Osteoblast (primary cell): ENCODE measurements at regions not wholly inside any gene's neighbourhood (a gene's known extent, or its start where the extent isn't known, plus 50 kb on each side); places are given as distances from the start of the nearest gene placed in this dataset.
"Not testable (repeated sequence)": the region's sequence is repeated elsewhere in the genome, so short reads cannot be mapped to it uniquely, and the experiment has no call there.

Source experiments
- DNase-seq: peaks from one replicate; pipeline ENCODE4 v3.0.0; 2011; ENCODE audit warnings: low spot score, mixed read lengths; ENCODE audit not compliant: insufficient read length; ENCODE audit errors: missing footprints
- H2AFZ ChIP-seq: 2 replicates; pipeline ENCODE4 v1.6.0; 2011; ENCODE audit warnings: mild to moderate bottlenecking, low read length
- H3K27ac ChIP-seq: 2 replicates; pipeline ENCODE4 v1.5.1; 2011; ENCODE audit warnings: mild to moderate bottlenecking, low read depth, low read length, moderate library complexity
- H3K27me3 ChIP-seq: 2 replicates; pipeline ENCODE4 v1.6.0; 2012; ENCODE audit warnings: mild to moderate bottlenecking, control low read depth, inconsistent platforms, low read length, moderate library complexity; ENCODE audit not compliant: insufficient read depth
- H3K36me3 ChIP-seq: 2 replicates; pipeline ENCODE4 v1.5.1; 2011; ENCODE audit warnings: mild to moderate bottlenecking, low read length, control low read depth, moderate library complexity; ENCODE audit not compliant: insufficient read depth
- H3K4me1 ChIP-seq: 2 replicates; pipeline ENCODE4 v1.5.1; 2011; ENCODE audit warnings: mild to moderate bottlenecking, low read length, control low read depth, moderate library complexity; ENCODE audit not compliant: insufficient read depth
- H3K4me2 ChIP-seq: 2 replicates; pipeline ENCODE4 v1.6.0; 2011; ENCODE audit warnings: mild to moderate bottlenecking, low read length; ENCODE audit not compliant: insufficient read depth
- H3K4me3 ChIP-seq: fragments of 200-600 bp; sonication (generic); 3 replicates; pipeline ENCODE4 v1.5.1; 2012; ENCODE audit warnings: mild to moderate bottlenecking, low read length, inconsistent platforms; ENCODE audit not compliant: insufficient read depth
- H3K79me2 ChIP-seq: 2 replicates; pipeline ENCODE4 v1.6.0; 2012; ENCODE audit warnings: mild to moderate bottlenecking, low read length, control low read depth, inconsistent platforms; ENCODE audit not compliant: insufficient read depth
- H3K9me3 ChIP-seq: 2 replicates; pipeline ENCODE4 v1.5.1; 2011; ENCODE audit warnings: low read depth, low read length, control low read depth
- H4K20me1 ChIP-seq: 2 replicates; pipeline ENCODE4 v1.6.0; 2012; ENCODE audit warnings: mild to moderate bottlenecking, low read length, control low read depth; ENCODE audit not compliant: insufficient read depth

DNA sequence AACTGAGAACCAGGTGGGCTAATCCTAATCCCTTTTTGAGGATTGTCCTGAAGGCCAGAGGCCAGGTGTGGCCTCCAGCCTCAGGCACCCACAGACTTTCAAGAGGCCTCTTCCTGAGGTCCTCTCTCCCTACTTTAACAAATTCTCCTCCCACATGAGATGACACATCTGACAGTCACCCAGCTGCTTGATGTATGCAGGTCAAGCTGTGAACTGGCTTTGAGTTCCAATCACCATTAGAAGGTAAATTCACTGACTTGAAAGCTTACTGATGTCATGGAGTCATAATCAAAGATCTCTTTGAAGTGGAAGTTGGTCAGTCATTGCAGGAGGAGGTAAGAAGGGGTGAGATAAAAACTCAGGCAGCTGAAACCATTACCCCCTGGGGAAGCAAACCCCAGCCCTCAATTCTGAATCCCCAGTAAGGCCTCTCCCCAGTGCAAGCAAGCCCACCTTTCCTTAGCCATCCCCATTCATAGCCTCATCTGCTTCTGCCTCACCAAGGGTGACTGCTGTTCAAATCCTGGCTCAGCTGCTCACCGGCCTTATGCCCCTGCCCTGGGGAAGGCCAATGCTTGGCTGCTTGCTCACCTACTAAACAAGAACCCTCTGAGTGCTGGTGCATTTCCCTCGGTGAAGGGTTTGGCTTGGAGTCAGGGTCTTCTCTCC is 196.3 kb downstream of the BCL2L11 start:
- not testable (repeated sequence) for H3K4me2 ChIP-seq, DNase-seq, H3K79me2 ChIP-seq, H3K4me1 ChIP-seq, H2AFZ ChIP-seq, H3K27me3 ChIP-seq, H4K20me1 ChIP-seq, H3K36me3 ChIP-seq, H3K27ac ChIP-seq, H3K4me3 ChIP-seq, H3K9me3 ChIP-seq

DNA sequence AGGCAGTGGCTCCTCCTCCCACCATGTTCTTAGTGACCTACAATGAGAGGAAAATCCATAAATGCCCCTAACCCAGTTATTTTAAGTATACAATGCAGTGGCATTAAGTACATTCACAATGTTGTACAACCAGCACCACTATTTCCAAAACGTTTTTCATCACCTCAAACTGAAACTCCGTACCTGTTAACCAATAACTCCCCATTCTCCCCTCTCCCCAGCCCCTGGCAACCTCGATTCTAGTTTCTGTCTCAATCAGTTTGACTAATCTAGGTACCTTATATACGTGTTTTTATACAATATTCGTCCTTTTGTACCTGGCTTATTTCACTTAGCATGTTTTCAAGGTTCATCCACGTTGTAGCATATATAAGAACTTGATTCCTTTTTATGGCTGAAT is 198.8 kb downstream of the BCL2L11 start:
- H3K4me3 ChIP-seq, H3K4me1 ChIP-seq, H3K36me3 ChIP-seq, H3K9me3 ChIP-seq, H4K20me1 ChIP-seq, H3K4me2 ChIP-seq, DNase-seq, H2AFZ ChIP-seq, H3K27ac ChIP-seq, H3K79me2 ChIP-seq, H3K27me3 ChIP-seq: not testable (repeated sequence)

DNA sequence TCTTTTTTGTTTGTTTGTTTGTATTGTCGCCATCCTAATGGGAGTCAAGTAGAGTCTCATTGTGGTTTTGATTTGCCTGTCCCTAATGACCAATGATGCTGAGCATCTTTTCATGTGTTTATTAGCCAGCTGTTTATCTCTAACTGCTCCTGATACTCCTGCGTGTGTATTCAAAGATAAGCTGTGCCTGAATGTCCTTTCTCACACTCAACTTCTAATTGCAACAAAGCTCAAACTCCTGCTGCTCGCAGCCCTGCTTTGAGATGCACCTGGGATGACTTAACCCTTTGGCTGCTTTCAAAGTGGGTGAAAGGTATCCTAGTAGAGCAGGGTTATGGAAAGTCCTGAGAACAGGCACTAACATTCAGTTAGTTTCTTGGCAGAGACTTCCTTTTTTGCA is 199.6 kb downstream of the BCL2L11 start:
- DNase-seq, H3K9me3 ChIP-seq, H2AFZ ChIP-seq, H3K36me3 ChIP-seq, H3K27ac ChIP-seq, H4K20me1 ChIP-seq, H3K4me1 ChIP-seq, H3K4me2 ChIP-seq, H3K4me3 ChIP-seq, H3K79me2 ChIP-seq, H3K27me3 ChIP-seq: not testable (repeated sequence)

DNA sequence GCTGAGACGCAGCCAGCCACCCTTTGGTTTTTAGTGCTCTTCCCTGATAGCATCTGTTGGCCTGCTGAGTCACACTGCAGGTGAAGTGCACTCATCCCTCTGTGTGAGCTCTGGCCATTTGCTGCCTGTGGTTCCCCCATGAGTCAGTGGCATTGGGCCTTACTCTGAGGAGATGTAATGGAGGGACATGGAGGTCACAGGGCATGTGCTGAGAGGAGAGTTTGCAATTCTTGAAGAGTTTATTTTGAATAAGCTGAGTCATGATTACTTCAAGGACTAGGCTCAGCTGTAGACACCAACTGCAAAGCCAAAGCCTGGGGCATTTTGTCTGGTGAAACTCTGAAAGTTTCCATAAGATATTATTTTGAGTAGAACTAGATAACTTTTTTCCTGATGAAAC is 200.3 kb downstream of the BCL2L11 start:
- H3K27ac ChIP-seq, H3K9me3 ChIP-seq, H3K4me3 ChIP-seq, H4K20me1 ChIP-seq, DNase-seq, H3K36me3 ChIP-seq, H3K79me2 ChIP-seq, H2AFZ ChIP-seq, H3K4me2 ChIP-seq, H3K4me1 ChIP-seq, H3K27me3 ChIP-seq: not testable (repeated sequence)

DNA sequence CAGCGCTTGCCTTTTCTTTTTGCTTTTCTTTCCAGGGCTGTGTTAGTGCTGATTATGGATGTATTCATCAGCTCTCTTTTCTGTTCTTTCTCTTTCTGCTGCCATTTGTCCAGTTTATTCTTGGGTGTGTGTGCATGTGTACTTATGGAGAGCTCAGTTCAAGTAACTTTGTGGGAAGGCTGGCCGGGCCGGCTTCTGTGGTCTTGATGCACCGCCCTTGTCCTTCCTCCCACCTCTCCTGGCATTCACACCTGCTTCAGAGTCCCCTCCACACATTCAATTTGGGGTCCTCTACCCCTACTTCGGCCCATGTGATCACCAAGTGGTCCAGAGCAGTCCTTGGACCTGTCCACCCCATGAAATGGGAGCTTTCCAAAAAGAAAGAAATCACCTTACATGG is 202.7 kb downstream of the BCL2L11 start:
- not testable (repeated sequence) for H3K36me3 ChIP-seq, H4K20me1 ChIP-seq, H3K27ac ChIP-seq, H2AFZ ChIP-seq, H3K4me1 ChIP-seq, H3K4me2 ChIP-seq, H3K27me3 ChIP-seq, DNase-seq, H3K4me3 ChIP-seq, H3K9me3 ChIP-seq, H3K79me2 ChIP-seq

DNA sequence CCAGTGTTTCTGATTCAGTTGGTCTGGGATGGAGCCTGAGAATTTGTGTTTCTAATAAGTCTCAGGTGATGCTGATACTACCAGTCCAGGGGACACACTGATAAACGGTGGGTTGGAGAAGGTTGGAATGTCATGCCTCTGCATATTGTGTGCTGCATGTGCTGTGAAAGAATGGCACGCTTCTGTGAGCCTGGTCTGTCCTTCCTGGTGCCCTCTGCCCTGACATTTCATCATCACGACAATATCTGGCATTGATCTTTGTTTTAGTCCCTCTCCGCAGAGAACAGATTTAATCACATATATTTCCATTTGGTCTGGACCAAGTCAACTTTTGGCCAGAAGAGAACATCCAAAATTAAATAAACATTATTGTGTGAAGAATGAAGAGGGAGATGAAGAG is 207.0 kb downstream of the BCL2L11 start:
- not testable (repeated sequence) for H2AFZ ChIP-seq, H3K9me3 ChIP-seq, DNase-seq, H3K4me3 ChIP-seq, H3K27ac ChIP-seq, H3K27me3 ChIP-seq, H3K79me2 ChIP-seq, H4K20me1 ChIP-seq, H3K36me3 ChIP-seq, H3K4me2 ChIP-seq, H3K4me1 ChIP-seq

DNA sequence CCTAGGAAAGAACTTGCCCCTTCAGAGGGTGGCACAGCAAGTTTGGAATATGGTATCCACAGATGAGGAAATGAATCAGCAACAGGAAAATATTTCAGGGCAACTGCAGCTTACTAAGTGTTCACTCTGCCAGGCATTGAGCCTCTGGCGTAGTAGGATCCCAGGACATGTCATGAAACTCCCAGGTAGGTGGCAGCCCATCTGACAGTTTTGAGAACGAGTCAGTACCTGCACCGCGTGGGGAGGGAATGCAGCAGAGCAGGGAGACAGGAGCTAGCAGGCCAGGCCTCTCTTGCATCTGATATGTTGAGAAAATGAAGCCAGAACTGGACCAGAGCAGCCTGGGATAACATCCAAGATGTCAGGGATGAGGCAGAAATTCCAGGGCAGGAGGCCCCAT is 208.6 kb downstream of the BCL2L11 start:
- DNase-seq, H2AFZ ChIP-seq, H3K79me2 ChIP-seq, H4K20me1 ChIP-seq, H3K4me1 ChIP-seq, H3K27ac ChIP-seq, H3K9me3 ChIP-seq, H3K27me3 ChIP-seq, H3K36me3 ChIP-seq, H3K4me2 ChIP-seq, H3K4me3 ChIP-seq: not testable (repeated sequence)

DNA sequence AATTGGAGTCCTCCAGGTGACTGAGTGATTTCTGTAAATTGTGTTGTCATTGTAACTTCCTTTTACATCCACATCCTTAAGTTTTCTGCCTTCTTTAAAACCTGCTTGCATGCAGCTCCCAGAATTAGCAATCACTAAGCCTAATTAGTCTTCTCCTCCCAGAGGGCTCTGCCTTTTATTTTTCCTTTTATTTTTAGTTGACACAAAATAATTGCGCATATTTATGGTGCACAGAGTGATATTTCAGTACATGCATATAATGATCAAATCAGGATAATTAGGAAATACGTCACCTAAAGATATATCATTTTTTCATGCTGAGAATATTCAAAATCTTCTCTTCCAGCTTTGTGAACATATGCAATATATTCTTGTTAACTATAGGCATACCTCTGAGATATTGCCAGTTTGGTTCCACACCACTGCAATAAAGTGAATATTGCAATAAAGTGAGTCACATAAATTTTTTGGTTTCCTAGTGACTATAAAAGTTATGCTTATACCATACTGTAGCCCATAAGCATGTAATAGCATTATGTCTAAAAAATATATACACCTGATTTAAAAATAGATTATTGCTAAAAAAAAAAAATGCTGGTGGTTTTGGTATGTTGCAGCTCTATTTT is 210.5 kb downstream of the BCL2L11 start:
- H3K4me3 ChIP-seq, H4K20me1 ChIP-seq, H3K36me3 ChIP-seq, H3K27me3 ChIP-seq, H3K27ac ChIP-seq, H3K4me2 ChIP-seq, DNase-seq, H3K79me2 ChIP-seq, H2AFZ ChIP-seq, H3K9me3 ChIP-seq, H3K4me1 ChIP-seq: not testable (repeated sequence)

DNA sequence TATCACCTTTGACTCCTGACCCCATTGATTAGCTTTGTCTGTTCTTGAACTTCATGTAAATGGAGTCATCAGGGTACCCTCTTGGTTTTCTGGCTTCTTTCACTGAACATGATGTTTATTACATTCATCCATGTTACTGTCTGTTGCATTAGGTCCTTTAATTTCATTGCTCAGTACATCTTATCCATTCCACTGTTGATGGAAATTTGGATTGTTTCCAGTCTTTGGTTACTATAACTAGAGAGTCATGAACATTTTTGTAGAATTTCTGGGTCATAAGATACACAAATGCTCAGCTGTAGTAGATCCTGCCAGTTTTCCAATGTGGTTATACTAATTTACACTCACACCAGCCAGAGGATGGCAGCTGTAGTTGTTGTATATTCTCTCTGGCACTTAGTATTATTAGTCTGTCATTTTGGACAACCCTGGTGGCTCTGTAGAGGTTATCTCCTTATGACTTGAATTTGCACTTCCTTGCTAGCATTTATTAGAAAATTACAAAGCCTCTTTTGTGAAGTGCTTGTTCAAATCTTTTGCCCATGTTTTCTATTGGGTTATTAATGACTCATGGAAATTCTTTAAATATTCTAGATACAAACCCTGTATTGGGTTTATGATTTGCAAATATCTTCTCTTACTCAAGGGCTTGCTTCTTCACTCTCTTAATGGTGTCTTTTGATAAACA is 214.7 kb downstream of the BCL2L11 start:
- not testable (repeated sequence) for H3K27me3 ChIP-seq, DNase-seq, H2AFZ ChIP-seq, H3K4me1 ChIP-seq, H4K20me1 ChIP-seq, H3K79me2 ChIP-seq, H3K36me3 ChIP-seq, H3K4me3 ChIP-seq, H3K27ac ChIP-seq, H3K4me2 ChIP-seq, H3K9me3 ChIP-seq
